Activated CD8-positive, alpha-beta T cell treated with anti-CD3 and anti-CD28 coated beads for 36 hours (primary cell): ENCODE measurements at regions not wholly inside any gene's neighbourhood (a gene's known extent, or its start where the extent isn't known, plus 50 kb on each side); places are given as distances from the start of the nearest gene placed in this dataset.

ENCODE experiments used
- ATAC-seq: fragments of 200-7000 bp; cut with Tn5 transposase; one replicate; pipeline ENCODE4 v1.10.0; 2021; ENCODE audit warnings: mild to moderate bottlenecking, moderate library complexity
- CTCF ChIA-PET: fragments of 350-600 bp; sonication (Branson Sonifier 250); formaldehyde crosslinking; loops from one replicate; lab custom pipeline; 2021; ENCODE audit warnings: antibody characterized with exemption; lab: Charles Lee
- POLR2A ChIA-PET: fragments of 350-600 bp; sonication (Branson Sonifier 250); formaldehyde crosslinking; loops from one replicate; lab custom pipeline; 2021; ENCODE audit warnings: antibody characterized with exemption; lab: Charles Lee
- DNase-seq: peaks from one replicate; pipeline ENCODE4 v3.0.0-alpha.2; 2020
- H3K27ac Mint-ChIP-seq: one replicate; pipeline ENCODE4 v1.8.0; 2021; ENCODE audit warnings: mild to moderate bottlenecking, mixed read lengths
- H3K27me3 Mint-ChIP-seq: one replicate; pipeline ENCODE4 v1.8.0; 2021; ENCODE audit warnings: mixed read lengths
- H3K36me3 Mint-ChIP-seq: one replicate; pipeline ENCODE4 v1.8.0; 2021; ENCODE audit warnings: low read depth, mixed read lengths
- H3K4me1 Mint-ChIP-seq: one replicate; pipeline ENCODE4 v1.8.0; 2021; ENCODE audit warnings: low read depth, mixed read lengths
- H3K4me3 Mint-ChIP-seq: one replicate; pipeline ENCODE4 v1.8.0; 2021; ENCODE audit warnings: mild to moderate bottlenecking, moderate library complexity, mixed read lengths
- H3K9me3 Mint-ChIP-seq: one replicate; pipeline ENCODE4 v1.8.0; 2021; ENCODE audit warnings: mixed read lengths
- CTCF ChIP-seq: fragments of 200-600 bp; IDR thresholded peaks from one replicate; pipeline ENCODE4 v1.8.0; 2022; ENCODE audit warnings: antibody characterized with exemption, mild to moderate bottlenecking
- intact Hi-C: fragments of 100-400 bp; cut with micrococcal nuclease; formaldehyde crosslinking; loops from one replicate; pipeline ENCODE4 v1.10.0; 2022

- Mint-ChIP-seq H3K27ac (no peak overlapping the region), H3K36me3 (no peaks in the 10 kb centered on the region), H3K4me1 (no peaks in the 10 kb centered on the region), H3K4me3 (no peak overlapping the region), H3K27me3 (peaks cover 2% of the 10 kb centered on the region), H3K9me3 (peaks cover 3% of the 10 kb centered on the region)
- ChIA-PET POLR2A (no interaction called here), CTCF (no interaction called here)
- no peak for DNase-seq
- intact Hi-C loops: no loop called here
- TF ChIP-seq CTCF: no peak
- ATAC-seq: no peak
Observed at GRCh38 chr18:78547817-78548216, 431.8 kb upstream of the SALL3 start.

GRCh38 chr18:78548261-78549058, 431.2 kb upstream of the SALL3 start:
- Mint-ChIP-seq H3K27ac (no peak overlapping the region), H3K4me1 (no peaks in the 10 kb centered on the region), H3K4me3 (no peak overlapping the region), H3K27me3 (peaks cover 2% of the 10 kb centered on the region), H3K9me3 (peaks cover 3% of the 10 kb centered on the region), H3K36me3 (no peaks in the 10 kb centered on the region)
- CTCF ChIA-PET: no interaction called here
- DNase-seq: no peak
- intact Hi-C loops: no loop called here
- TF ChIP-seq CTCF: no peak
- ATAC-seq: no peak
- POLR2A ChIA-PET: no interaction called here

GRCh38 chr18:78549971-78550370, 429.6 kb upstream of the SALL3 start:
- no peak for DNase-seq
- ChIA-PET CTCF (no interaction called here), POLR2A (no interaction called here)
- H3K9me3 Mint-ChIP-seq: peaks cover 10% of the 10 kb centered on the region
- H3K27me3 Mint-ChIP-seq: peaks cover 2% of the 10 kb centered on the region
- no peaks in the 10 kb centered on the region for H3K4me1 Mint-ChIP-seq
- intact Hi-C loops: no loop called here
- no peak overlapping the region for H3K27ac Mint-ChIP-seq
- no peak for TF ChIP-seq CTCF
- H3K36me3 Mint-ChIP-seq: no peaks in the 10 kb centered on the region
- H3K4me3 Mint-ChIP-seq: no peak overlapping the region
- ATAC-seq: no peak

GRCh38 chr18:78554944-78555608, 424.5 kb upstream of the SALL3 start:
- no peaks in the 10 kb centered on the region for H3K4me1 Mint-ChIP-seq
- no peaks in the 10 kb centered on the region for H3K36me3 Mint-ChIP-seq
- no peak for TF ChIP-seq CTCF
- DNase-seq: no peak
- H3K27ac Mint-ChIP-seq: no peak overlapping the region
- intact Hi-C loops: no loop called here
- no peaks in the 10 kb centered on the region for H3K27me3 Mint-ChIP-seq
- no peak for ATAC-seq
- ChIA-PET POLR2A (no interaction called here), CTCF (no interaction called here)
- peaks cover 18% of the 10 kb centered on the region for H3K9me3 Mint-ChIP-seq
- no peak overlapping the region for H3K4me3 Mint-ChIP-seq

- DNase-seq: no peak
- Mint-ChIP-seq H3K9me3 (peaks cover 18% of the 10 kb centered on the region), H3K27me3 (no peaks in the 10 kb centered on the region), H3K4me3 (no peak overlapping the region), H3K4me1 (no peaks in the 10 kb centered on the region), H3K36me3 (no peaks in the 10 kb centered on the region), H3K27ac (no peak overlapping the region)
- intact Hi-C loops: no loop called here
- TF ChIP-seq CTCF: no peak
- ATAC-seq: no peak
- POLR2A ChIA-PET: no interaction called here
- CTCF ChIA-PET: no interaction called here
Observed at GRCh38 chr18:78557371-78557770, 422.2 kb upstream of the SALL3 start.
